NB4 (cell line): ENCODE measurements at regions not wholly inside any gene's neighbourhood (a gene's known extent, or its start where the extent isn't known, plus 50 kb on each side); places are given as distances from the start of the nearest gene placed in this dataset.

ENCODE experiments used
- DNase-seq: peaks from one replicate; pipeline ENCODE4 v3.0.0; 2010; ENCODE audit warnings: low read depth
- H3K4me3 ChIP-seq: one replicate; pipeline ENCODE4 v1.5.1; 2011; ENCODE audit warnings: mild to moderate bottlenecking, low read depth, low read length, moderate library complexity
- CTCF ChIP-seq: IDR thresholded peaks from one replicate; pipeline ENCODE4 v1.5.1; 2012; ENCODE audit warnings: low read depth, low read length
- MAX ChIP-seq: IDR thresholded peaks from 2 replicates; pipeline ENCODE4 v1.6.1; 2011; ENCODE audit warnings: low read depth, low read length
- MYC ChIP-seq: IDR thresholded peaks from 2 replicates; pipeline ENCODE4 v1.6.1; 2011; ENCODE audit warnings: low read depth, low read length
- POLR2A ChIP-seq: IDR thresholded peaks from 2 replicates; pipeline ENCODE4 v1.6.1; 2011; ENCODE audit warnings: mild to moderate bottlenecking; ENCODE audit not compliant: insufficient read length; ENCODE audit errors: extremely low read depth

DNA sequence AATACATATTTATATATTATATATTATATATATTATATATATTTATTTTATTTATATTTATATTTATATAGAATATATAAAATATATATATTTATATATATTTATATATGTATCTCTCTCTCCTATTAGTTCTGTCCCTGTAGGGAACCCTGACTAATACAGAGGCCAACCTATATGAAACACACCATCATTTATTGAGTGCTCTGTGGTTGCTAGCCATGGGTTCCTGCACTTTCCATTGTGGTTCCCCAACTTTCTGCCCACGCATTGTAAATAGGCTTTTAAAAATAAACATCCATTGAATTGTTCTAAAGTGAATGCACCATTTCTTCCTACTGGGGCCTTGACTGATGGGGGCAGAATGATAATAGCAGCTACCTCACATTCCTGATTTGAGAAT lies 93.8 kb upstream of the SESN3 start:
- H3K4me3 ChIP-seq: no peak overlapping the region
- TF ChIP-seq MAX (no peak), CTCF (no peak), MYC (no peak), POLR2A (no peak)
- peak; percentile 37 for DNase-seq

DNA sequence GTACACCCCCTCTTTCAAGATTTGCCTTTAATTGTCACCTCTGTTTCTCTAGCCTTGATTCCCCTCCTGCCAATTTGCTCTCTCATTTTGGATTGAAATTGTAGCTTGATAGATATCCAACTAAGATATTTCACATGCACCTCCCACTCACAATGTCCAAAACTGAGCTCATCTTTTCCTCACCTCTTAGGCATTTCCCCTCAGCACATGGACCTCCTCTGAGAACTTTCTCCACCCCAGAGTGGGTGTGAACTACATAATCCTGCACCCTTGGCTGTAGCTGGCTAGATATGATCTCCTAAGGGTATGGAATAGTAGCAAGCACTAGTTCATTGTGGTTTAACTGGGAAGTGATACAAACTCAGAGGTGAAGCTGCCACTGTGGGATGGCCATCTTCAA lies 91.5 kb upstream of the SESN3 start:
- no peak for DNase-seq
- H3K4me3 ChIP-seq: no peak overlapping the region
- TF ChIP-seq MYC (no peak), POLR2A (no peak), CTCF (no peak), MAX (no peak)

DNA sequence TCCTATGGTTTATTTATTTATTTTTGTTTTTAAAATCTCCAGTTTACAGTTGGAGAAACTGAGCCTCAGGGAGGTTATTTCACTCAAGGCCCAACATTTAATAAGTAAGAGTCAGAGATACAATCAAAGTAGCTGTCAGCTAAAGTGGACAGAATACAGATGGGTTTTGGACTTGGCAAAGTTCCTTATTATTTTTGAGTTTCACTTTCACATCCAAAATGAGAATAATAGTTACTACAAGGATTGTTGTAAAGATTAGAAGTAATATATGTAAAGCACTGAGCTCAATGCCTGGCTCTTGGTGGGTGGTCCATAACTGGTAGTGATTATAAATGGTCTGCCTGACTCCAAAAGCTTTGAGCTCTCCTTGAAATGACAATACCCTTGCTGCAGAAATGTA lies 87.5 kb upstream of the SESN3 start:
- no peak for DNase-seq
- no peak for TF ChIP-seq MAX
- no peak for TF ChIP-seq POLR2A
- TF ChIP-seq CTCF: no peak
- no peak for TF ChIP-seq MYC
- H3K4me3 ChIP-seq: no peak overlapping the region

- TF ChIP-seq MAX (no peak), MYC (no peak), POLR2A (no peak), CTCF (no peak)
- H3K4me3 ChIP-seq: no peak overlapping the region
- DNase-seq: no peak
Observed at GRCh38 chr11:95308512-95309035, 77.6 kb upstream of the SESN3 start.

GRCh38 chr11:95307286-95307685 lies 76.3 kb upstream of the SESN3 start:
- no peak overlapping the region for H3K4me3 ChIP-seq
- no peak for DNase-seq
- no peak for TF ChIP-seq CTCF
- TF ChIP-seq MAX: no peak
- TF ChIP-seq POLR2A: no peak
- no peak for TF ChIP-seq MYC

DNA sequence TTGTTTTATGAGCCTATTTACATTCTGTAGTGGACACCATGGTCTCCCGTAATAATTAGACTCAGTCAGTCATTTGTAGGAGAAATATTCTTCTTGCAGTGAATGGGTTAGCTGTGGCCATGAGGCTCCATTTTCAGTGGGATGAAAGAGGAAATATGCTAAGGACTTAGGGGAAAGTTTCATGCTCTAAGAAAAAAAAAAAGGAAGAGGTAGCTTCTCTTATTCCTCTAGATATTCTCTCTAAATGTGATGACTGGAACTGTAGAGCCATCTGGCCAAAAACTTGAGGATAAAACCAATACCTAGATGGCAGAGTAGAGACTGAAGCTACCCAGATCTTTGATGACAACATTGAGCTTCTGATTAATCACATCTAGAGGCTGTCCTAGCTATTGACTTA lies 75.8 kb upstream of the SESN3 start:
- DNase-seq: no peak

More for the DNA sequence above, 75.8 kb upstream of the SESN3 start:
- no peak overlapping the region for H3K4me3 ChIP-seq
- no peak for TF ChIP-seq CTCF
- TF ChIP-seq MAX: no peak
- no peak for TF ChIP-seq MYC
- TF ChIP-seq POLR2A: no peak
